Ishikawa (cell line): ENCODE measurements at regions not wholly inside any gene's neighbourhood (a gene's known extent, or its start where the extent isn't known, plus 50 kb on each side); places are given as distances from the start of the nearest gene placed in this dataset.

ENCODE experiments used
- CEBPB ChIP-seq: IDR thresholded peaks from 2 replicates; pipeline ENCODE4 v1.6.1; 2012
- CREB1 ChIP-seq: IDR thresholded peaks from 2 replicates; pipeline ENCODE4 v1.6.1; 2012; ENCODE audit warnings: low read depth
- EGR1 ChIP-seq: IDR thresholded peaks from 2 replicates; pipeline ENCODE4 v1.6.1; 2012
- EP300 ChIP-seq: IDR thresholded peaks from 2 replicates; pipeline ENCODE4 v1.6.1; 2012; ENCODE audit warnings: borderline replicate concordance
- FOXM1 ChIP-seq: IDR thresholded peaks from 2 replicates; pipeline ENCODE4 v1.6.1; 2012; ENCODE audit warnings: low read depth, borderline replicate concordance
- MAX ChIP-seq: IDR thresholded peaks from 2 replicates; pipeline ENCODE4 v1.6.1; 2012
- NFIC ChIP-seq: IDR thresholded peaks from 2 replicates; pipeline ENCODE4 v1.6.1; 2012
- RAD21 ChIP-seq: IDR thresholded peaks from 2 replicates; pipeline ENCODE4 v1.6.1; 2012; ENCODE audit warnings: low read depth
- TAF1 ChIP-seq: IDR thresholded peaks from 2 replicates; pipeline ENCODE4 v1.6.1; 2012; ENCODE audit warnings: low read depth, mild to moderate bottlenecking
- TCF12 ChIP-seq: IDR thresholded peaks from 2 replicates; pipeline ENCODE4 v1.6.1; 2012; ENCODE audit warnings: low read depth
- YY1 ChIP-seq: IDR thresholded peaks from 2 replicates; pipeline ENCODE4 v1.6.1; 2012; ENCODE audit warnings: low read depth
- TF ChIP-seq, protein P1 (sequence below): IDR thresholded peaks from 2 replicates; pipeline ENCODE4 v1.6.1; 2012; ENCODE audit warnings: low read depth, mild to moderate bottlenecking
- TF ChIP-seq, protein P2 (sequence below): IDR thresholded peaks from 2 replicates; pipeline ENCODE4 v1.6.1; 2012

DNA sequence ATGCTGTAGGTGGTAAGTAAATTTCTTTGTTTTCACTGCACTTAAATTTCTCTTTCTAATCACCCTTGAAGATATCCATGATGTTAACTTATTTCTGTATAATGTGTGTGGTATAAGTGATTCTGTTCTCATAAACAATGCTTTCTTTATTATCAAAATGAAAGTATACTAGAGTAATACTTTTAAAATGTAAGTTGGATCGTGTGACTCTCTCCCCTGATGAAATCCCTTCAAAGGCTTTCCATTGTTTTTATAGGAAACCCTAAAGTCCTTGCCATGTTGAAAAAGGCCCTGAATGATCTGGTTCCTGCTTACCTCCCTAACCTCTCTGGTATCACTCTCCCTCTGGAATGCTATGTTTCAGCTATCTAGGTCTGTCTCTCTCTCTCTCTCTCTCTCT, 191.1 kb upstream of the LHX8 start:
- TF ChIP-seq RAD21, result no peak
- TF ChIP-seq NFIC, result no peak
- no peak for TF ChIP-seq EP300
- TF ChIP-seq FOXM1, result no peak
- no peak for TF ChIP-seq TAF1
- TF ChIP-seq CEBPB, result no peak
- no peak for TF ChIP-seq YY1
- TF ChIP-seq, protein P1, sequence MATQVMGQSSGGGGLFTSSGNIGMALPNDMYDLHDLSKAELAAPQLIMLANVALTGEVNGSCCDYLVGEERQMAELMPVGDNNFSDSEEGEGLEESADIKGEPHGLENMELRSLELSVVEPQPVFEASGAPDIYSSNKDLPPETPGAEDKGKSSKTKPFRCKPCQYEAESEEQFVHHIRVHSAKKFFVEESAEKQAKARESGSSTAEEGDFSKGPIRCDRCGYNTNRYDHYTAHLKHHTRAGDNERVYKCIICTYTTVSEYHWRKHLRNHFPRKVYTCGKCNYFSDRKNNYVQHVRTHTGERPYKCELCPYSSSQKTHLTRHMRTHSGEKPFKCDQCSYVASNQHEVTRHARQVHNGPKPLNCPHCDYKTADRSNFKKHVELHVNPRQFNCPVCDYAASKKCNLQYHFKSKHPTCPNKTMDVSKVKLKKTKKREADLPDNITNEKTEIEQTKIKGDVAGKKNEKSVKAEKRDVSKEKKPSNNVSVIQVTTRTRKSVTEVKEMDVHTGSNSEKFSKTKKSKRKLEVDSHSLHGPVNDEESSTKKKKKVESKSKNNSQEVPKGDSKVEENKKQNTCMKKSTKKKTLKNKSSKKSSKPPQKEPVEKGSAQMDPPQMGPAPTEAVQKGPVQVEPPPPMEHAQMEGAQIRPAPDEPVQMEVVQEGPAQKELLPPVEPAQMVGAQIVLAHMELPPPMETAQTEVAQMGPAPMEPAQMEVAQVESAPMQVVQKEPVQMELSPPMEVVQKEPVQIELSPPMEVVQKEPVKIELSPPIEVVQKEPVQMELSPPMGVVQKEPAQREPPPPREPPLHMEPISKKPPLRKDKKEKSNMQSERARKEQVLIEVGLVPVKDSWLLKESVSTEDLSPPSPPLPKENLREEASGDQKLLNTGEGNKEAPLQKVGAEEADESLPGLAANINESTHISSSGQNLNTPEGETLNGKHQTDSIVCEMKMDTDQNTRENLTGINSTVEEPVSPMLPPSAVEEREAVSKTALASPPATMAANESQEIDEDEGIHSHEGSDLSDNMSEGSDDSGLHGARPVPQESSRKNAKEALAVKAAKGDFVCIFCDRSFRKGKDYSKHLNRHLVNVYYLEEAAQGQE, result no peak
- TF ChIP-seq MAX, result no peak
- TF ChIP-seq TCF12, result no peak
- TF ChIP-seq, protein P2, sequence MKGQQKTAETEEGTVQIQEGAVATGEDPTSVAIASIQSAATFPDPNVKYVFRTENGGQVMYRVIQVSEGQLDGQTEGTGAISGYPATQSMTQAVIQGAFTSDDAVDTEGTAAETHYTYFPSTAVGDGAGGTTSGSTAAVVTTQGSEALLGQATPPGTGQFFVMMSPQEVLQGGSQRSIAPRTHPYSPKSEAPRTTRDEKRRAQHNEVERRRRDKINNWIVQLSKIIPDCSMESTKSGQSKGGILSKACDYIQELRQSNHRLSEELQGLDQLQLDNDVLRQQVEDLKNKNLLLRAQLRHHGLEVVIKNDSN, result no peak
- no peak for TF ChIP-seq EGR1
- TF ChIP-seq CREB1, result no peak
